ENCODE measurements at regions not wholly inside any gene's neighbourhood (a gene's known extent, or its start where the extent isn't known, plus 50 kb on each side); places are given as distances from the start of the nearest gene placed in this dataset.

- peaks cover 6% of the 10 kb centered on the region for H3K9me3 Mint-ChIP-seq
- no peak for TF ChIP-seq CTCF (conservative IDR thresholded peaks at IDR 0.05)
- H3K4me1 ChIP-seq (ENCODE audit: control insufficient read depth, insufficient read depth, low read length), result no peaks in the 10 kb centered on the region
- H3K27ac Mint-ChIP-seq, result no peak overlapping the region
- WGBS, 2 experiments (ENCODE audit: insufficient coverage in 1 of 2, insufficient read length in 1 of 2), result 92 to 100% methylated on average over 1 to 3 of the region's 3 CpGs
- peaks cover 10% of the 10 kb centered on the region for H3K4me1 Mint-ChIP-seq
- no peak overlapping the region for H3K4me3 ChIP-seq (ENCODE audit: low read length)
- DNase-seq, result no peak
- H3K9ac ChIP-seq (ENCODE audit: extremely low read depth, low read length, poor library complexity, severe bottlenecking), result no peak overlapping the region
- no peaks in the 10 kb centered on the region for H3K27me3 ChIP-seq (ENCODE audit: control insufficient read depth, insufficient read depth, low read length, poor library complexity, severe bottlenecking)
- no peaks in the 10 kb centered on the region for H3K36me3 ChIP-seq (ENCODE audit: control insufficient read depth, insufficient read depth, low read length)
- no peaks in the 10 kb centered on the region for H3K36me3 Mint-ChIP-seq (ENCODE audit: low read depth)
- no peaks in the 10 kb centered on the region for H3K9me3 ChIP-seq (ENCODE audit: control insufficient read depth, low read length)
- no peaks in the 10 kb centered on the region for H3K27me3 Mint-ChIP-seq (ENCODE audit: insufficient read depth)
- H3K27ac ChIP-seq (ENCODE audit: low read depth, low read length), result no peak overlapping the region
- no peak overlapping the region for H3K4me3 Mint-ChIP-seq
Measured at GRCh38 chr2:53505826-53506225, 261.8 kb upstream of the CHAC2 start.

- no peaks in the 10 kb centered on the region for H3K36me3 Mint-ChIP-seq (ENCODE audit: low read depth)
- Histone ChIP-seq H3K36me3 (ENCODE audit: control insufficient read depth, insufficient read depth, low read length) (no peaks in the 10 kb centered on the region), H3K4me1 (ENCODE audit: control insufficient read depth, insufficient read depth, low read length) (no peaks in the 10 kb centered on the region), H3K9me3 (ENCODE audit: control insufficient read depth, low read length) (no peaks in the 10 kb centered on the region), H3K4me3 (ENCODE audit: low read length) (no peak overlapping the region), H3K9ac (ENCODE audit: extremely low read depth, low read length, poor library complexity, severe bottlenecking) (no peak overlapping the region), H3K27ac (ENCODE audit: low read depth, low read length) (no peak overlapping the region), H3K27me3 (ENCODE audit: control insufficient read depth, insufficient read depth, low read length, poor library complexity, severe bottlenecking) (no peaks in the 10 kb centered on the region)
- H3K27ac Mint-ChIP-seq, result no peak overlapping the region
- no peak overlapping the region for H3K4me3 Mint-ChIP-seq
- TF ChIP-seq CTCF (conservative IDR thresholded peaks at IDR 0.05), result no peak
- H3K9me3 Mint-ChIP-seq, result peaks cover 6% of the 10 kb centered on the region
- WGBS, 2 experiments (ENCODE audit: insufficient coverage in 1 of 2, insufficient read length in 1 of 2), result 47% methylated on average over 3 of the region's 3 CpGs; no CpG with 5 or more reads in 1 of the 2 experiments
- H3K27me3 Mint-ChIP-seq (ENCODE audit: insufficient read depth), result no peaks in the 10 kb centered on the region
- DNase-seq, result no peak
- H3K4me1 Mint-ChIP-seq, result peaks cover 1% of the 10 kb centered on the region
Measured at GRCh38 chr2:53504507-53504906, 263.1 kb upstream of the CHAC2 start.

- TF ChIP-seq CTCF (conservative IDR thresholded peaks at IDR 0.05), result no peak
- Mint-ChIP-seq H3K4me1 (peaks cover 1% of the 10 kb centered on the region), H3K27me3 (ENCODE audit: insufficient read depth) (no peaks in the 10 kb centered on the region), H3K36me3 (ENCODE audit: low read depth) (no peaks in the 10 kb centered on the region), H3K4me3 (no peak overlapping the region), H3K9me3 (no peaks in the 10 kb centered on the region), H3K27ac (no peak overlapping the region)
- WGBS, 2 experiments (ENCODE audit: insufficient coverage in 1 of 2, insufficient read length in 1 of 2), result 68 to 96% methylated on average over 2 to 4 of the region's 4 CpGs
- Histone ChIP-seq H3K9ac (ENCODE audit: extremely low read depth, low read length, poor library complexity, severe bottlenecking) (no peak overlapping the region), H3K9me3 (ENCODE audit: control insufficient read depth, low read length) (no peaks in the 10 kb centered on the region), H3K27me3 (ENCODE audit: control insufficient read depth, insufficient read depth, low read length, poor library complexity, severe bottlenecking) (no peaks in the 10 kb centered on the region), H3K4me1 (ENCODE audit: control insufficient read depth, insufficient read depth, low read length) (no peaks in the 10 kb centered on the region), H3K4me3 (ENCODE audit: low read length) (no peak overlapping the region), H3K36me3 (ENCODE audit: control insufficient read depth, insufficient read depth, low read length) (no peaks in the 10 kb centered on the region), H3K27ac (ENCODE audit: low read depth, low read length) (no peak overlapping the region)
- no peak for DNase-seq
Measured at GRCh38 chr2:53500181-53500580, 267.4 kb upstream of the CHAC2 start.
